ENCODE measurements at regions not wholly inside any gene's neighbourhood (a gene's known extent, or its start where the extent isn't known, plus 50 kb on each side); places are given as distances from the start of the nearest gene placed in this dataset.

DNA sequence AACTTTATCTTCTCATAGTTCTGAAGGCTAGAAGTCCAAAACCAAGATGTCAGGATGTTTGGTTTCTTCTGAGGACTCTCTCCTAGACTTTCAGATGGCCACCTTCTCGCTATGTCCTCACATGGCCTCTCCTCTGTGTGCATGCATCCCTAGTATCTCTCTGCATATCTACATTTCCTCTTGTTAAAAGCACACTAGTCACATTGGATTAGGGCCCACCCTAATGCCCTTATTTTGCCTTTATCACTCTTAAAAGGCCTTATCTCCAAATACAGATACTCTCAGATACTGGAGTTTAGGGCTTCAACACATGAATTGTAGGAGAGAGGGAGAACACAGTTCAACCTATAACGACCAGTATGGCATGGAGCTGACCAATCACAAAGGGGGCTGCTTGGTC is 151.7 kb downstream of the PRELID2 start (continued):
- TF ChIP-seq, protein P1, sequence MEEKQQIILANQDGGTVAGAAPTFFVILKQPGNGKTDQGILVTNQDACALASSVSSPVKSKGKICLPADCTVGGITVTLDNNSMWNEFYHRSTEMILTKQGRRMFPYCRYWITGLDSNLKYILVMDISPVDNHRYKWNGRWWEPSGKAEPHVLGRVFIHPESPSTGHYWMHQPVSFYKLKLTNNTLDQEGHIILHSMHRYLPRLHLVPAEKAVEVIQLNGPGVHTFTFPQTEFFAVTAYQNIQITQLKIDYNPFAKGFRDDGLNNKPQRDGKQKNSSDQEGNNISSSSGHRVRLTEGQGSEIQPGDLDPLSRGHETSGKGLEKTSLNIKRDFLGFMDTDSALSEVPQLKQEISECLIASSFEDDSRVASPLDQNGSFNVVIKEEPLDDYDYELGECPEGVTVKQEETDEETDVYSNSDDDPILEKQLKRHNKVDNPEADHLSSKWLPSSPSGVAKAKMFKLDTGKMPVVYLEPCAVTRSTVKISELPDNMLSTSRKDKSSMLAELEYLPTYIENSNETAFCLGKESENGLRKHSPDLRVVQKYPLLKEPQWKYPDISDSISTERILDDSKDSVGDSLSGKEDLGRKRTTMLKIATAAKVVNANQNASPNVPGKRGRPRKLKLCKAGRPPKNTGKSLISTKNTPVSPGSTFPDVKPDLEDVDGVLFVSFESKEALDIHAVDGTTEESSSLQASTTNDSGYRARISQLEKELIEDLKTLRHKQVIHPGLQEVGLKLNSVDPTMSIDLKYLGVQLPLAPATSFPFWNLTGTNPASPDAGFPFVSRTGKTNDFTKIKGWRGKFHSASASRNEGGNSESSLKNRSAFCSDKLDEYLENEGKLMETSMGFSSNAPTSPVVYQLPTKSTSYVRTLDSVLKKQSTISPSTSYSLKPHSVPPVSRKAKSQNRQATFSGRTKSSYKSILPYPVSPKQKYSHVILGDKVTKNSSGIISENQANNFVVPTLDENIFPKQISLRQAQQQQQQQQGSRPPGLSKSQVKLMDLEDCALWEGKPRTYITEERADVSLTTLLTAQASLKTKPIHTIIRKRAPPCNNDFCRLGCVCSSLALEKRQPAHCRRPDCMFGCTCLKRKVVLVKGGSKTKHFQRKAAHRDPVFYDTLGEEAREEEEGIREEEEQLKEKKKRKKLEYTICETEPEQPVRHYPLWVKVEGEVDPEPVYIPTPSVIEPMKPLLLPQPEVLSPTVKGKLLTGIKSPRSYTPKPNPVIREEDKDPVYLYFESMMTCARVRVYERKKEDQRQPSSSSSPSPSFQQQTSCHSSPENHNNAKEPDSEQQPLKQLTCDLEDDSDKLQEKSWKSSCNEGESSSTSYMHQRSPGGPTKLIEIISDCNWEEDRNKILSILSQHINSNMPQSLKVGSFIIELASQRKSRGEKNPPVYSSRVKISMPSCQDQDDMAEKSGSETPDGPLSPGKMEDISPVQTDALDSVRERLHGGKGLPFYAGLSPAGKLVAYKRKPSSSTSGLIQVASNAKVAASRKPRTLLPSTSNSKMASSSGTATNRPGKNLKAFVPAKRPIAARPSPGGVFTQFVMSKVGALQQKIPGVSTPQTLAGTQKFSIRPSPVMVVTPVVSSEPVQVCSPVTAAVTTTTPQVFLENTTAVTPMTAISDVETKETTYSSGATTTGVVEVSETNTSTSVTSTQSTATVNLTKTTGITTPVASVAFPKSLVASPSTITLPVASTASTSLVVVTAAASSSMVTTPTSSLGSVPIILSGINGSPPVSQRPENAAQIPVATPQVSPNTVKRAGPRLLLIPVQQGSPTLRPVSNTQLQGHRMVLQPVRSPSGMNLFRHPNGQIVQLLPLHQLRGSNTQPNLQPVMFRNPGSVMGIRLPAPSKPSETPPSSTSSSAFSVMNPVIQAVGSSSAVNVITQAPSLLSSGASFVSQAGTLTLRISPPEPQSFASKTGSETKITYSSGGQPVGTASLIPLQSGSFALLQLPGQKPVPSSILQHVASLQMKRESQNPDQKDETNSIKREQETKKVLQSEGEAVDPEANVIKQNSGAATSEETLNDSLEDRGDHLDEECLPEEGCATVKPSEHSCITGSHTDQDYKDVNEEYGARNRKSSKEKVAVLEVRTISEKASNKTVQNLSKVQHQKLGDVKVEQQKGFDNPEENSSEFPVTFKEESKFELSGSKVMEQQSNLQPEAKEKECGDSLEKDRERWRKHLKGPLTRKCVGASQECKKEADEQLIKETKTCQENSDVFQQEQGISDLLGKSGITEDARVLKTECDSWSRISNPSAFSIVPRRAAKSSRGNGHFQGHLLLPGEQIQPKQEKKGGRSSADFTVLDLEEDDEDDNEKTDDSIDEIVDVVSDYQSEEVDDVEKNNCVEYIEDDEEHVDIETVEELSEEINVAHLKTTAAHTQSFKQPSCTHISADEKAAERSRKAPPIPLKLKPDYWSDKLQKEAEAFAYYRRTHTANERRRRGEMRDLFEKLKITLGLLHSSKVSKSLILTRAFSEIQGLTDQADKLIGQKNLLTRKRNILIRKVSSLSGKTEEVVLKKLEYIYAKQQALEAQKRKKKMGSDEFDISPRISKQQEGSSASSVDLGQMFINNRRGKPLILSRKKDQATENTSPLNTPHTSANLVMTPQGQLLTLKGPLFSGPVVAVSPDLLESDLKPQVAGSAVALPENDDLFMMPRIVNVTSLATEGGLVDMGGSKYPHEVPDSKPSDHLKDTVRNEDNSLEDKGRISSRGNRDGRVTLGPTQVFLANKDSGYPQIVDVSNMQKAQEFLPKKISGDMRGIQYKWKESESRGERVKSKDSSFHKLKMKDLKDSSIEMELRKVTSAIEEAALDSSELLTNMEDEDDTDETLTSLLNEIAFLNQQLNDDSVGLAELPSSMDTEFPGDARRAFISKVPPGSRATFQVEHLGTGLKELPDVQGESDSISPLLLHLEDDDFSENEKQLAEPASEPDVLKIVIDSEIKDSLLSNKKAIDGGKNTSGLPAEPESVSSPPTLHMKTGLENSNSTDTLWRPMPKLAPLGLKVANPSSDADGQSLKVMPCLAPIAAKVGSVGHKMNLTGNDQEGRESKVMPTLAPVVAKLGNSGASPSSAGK (IDR thresholded peaks at IDR 0.05), result peak; percentile 52
- TF ChIP-seq L3MBTL2 (IDR thresholded peaks at IDR 0.05), result peak; percentile 40; the same call in 1 of the 2 replicates
- TF ChIP-seq, protein P2, sequence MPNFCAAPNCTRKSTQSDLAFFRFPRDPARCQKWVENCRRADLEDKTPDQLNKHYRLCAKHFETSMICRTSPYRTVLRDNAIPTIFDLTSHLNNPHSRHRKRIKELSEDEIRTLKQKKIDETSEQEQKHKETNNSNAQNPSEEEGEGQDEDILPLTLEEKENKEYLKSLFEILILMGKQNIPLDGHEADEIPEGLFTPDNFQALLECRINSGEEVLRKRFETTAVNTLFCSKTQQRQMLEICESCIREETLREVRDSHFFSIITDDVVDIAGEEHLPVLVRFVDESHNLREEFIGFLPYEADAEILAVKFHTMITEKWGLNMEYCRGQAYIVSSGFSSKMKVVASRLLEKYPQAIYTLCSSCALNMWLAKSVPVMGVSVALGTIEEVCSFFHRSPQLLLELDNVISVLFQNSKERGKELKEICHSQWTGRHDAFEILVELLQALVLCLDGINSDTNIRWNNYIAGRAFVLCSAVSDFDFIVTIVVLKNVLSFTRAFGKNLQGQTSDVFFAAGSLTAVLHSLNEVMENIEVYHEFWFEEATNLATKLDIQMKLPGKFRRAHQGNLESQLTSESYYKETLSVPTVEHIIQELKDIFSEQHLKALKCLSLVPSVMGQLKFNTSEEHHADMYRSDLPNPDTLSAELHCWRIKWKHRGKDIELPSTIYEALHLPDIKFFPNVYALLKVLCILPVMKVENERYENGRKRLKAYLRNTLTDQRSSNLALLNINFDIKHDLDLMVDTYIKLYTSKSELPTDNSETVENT (CRISPR knock-in tag; IDR thresholded peaks at IDR 0.05), result no peak

Measured in K562 (cell line).